ENCODE measurements at regions not wholly inside any gene's neighbourhood (a gene's known extent, or its start where the extent isn't known, plus 50 kb on each side); places are given as distances from the start of the nearest gene placed in this dataset.

DNA sequence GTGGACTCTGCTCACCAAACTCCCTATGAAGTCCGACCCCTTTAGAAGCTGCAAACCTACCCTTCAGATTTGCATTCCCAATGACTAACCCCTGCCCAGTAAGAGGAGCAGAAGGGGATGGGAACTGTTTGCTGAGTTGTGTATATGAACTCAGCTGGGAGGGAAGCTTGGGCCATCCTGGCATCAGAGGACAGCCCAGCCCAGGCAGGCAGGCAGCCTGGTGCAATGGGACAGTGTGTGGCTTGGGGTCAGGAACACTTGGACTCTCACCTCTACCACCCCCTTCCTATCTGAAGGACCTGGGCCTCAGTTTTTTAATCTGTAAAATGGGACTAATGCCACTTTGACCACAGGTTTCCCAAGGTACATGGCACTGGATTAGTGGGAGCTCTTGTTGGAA is 147.4 kb upstream of the GPR26 start:
- H2AFZ ChIP-seq (ENCODE audit: low read length), result no peak overlapping the region
- H3K4me3 ChIP-seq (replicated peaks in 1 of 3; ENCODE audit: insufficient read depth in 1 of 3, low read depth in 2 of 3, low read length in 3 of 3), result no peak overlapping the region
- DNase-seq (ENCODE audit: low spot score) (no peak), ATAC-seq (no peak), FAIRE-seq (no peak)
- ChIA-PET CTCF (ENCODE audit: low intra/inter-chr PET ratio, low total read pairs) (no interaction called here), POLR2A (no interaction called here)
- BruUV-seq (replicated peaks), result no TSS peak
- TF ChIP-seq ZNF629 (CRISPR knock-in tag; conservative IDR thresholded peaks at IDR 0.05), result peak; percentile 50
- no peak for TF ChIP-seq FOXP4 (CRISPR knock-in tag; IDR thresholded peaks at IDR 0.05)
- no peaks in the 10 kb centered on the region for H3K36me3 ChIP-seq (replicated peaks in 1 of 2; ENCODE audit: control insufficient read depth in 1 of 2, insufficient read depth in 2 of 2, low read length in 2 of 2)
- H3K27me3 ChIP-seq (ENCODE audit: control insufficient read depth in 1 of 2, insufficient read depth in 2 of 2, low read length in 2 of 2), result peaks cover 0 to 5% of the 10 kb centered on the region in 2 experiments; a peak in 1 of 5 replicates
- H3K4me2 ChIP-seq (ENCODE audit: low read depth, low read length), result no peak overlapping the region
- intact Hi-C loops (cut with micrococcal nuclease; ENCODE audit: unreplicated experiment), result no loop called here
- in situ Hi-C loops (cut with HindIII; ENCODE audit: extremely low pct_ligation_motif_present, low pct_unique_long_range_greater_than_20kb), result no loop called here
- no peaks in the 10 kb centered on the region for H3K4me1 ChIP-seq (ENCODE audit: insufficient read depth, low read length)
- H3K9ac ChIP-seq (ENCODE audit: insufficient read depth, low read depth, low read length), result no peak overlapping the region
- H3K79me2 ChIP-seq (ENCODE audit: insufficient read depth, low read length), result no peaks in the 10 kb centered on the region
- WGBS (ENCODE audit: low lambda C conversion rate), result 4% methylated on average over 1 of the region's 1 CpG
- no peaks in the 10 kb centered on the region for H3K9me3 ChIP-seq (ENCODE audit: low read length)
- no peaks in the 10 kb centered on the region for H4K20me1 ChIP-seq (ENCODE audit: insufficient read depth, low read length)
- H3K27ac ChIP-seq (ENCODE audit: extremely low read length, insufficient read depth, low read length), result no peak overlapping the region

- TF ChIP-seq MAZ (IDR thresholded peaks at IDR 0.05; ENCODE audit: borderline replicate concordance, low read depth, low read length) (no peak), MAZ (CRISPR knock-in tag; IDR thresholded peaks at IDR 0.05; ENCODE audit: low read depth) (no peak)
- DNase-seq (ENCODE audit: low spot score) (no peak), ATAC-seq (no peak), FAIRE-seq (no peak)
- ChIA-PET CTCF (ENCODE audit: low intra/inter-chr PET ratio, low total read pairs) (no interaction called here), POLR2A (no interaction called here)
- intact Hi-C loops (cut with micrococcal nuclease; ENCODE audit: unreplicated experiment), result no loop called here
- H3K79me2 ChIP-seq (ENCODE audit: insufficient read depth, low read length), result no peaks in the 10 kb centered on the region
- H3K27ac ChIP-seq (ENCODE audit: extremely low read length, insufficient read depth, low read length), result no peak overlapping the region
- no peaks in the 10 kb centered on the region for H3K27me3 ChIP-seq (ENCODE audit: control insufficient read depth in 1 of 2, insufficient read depth in 2 of 2, low read length in 2 of 2)
- no TSS peak for BruUV-seq (replicated peaks)
- no peaks in the 10 kb centered on the region for H3K9me3 ChIP-seq (ENCODE audit: low read length)
- H3K4me2 ChIP-seq (ENCODE audit: low read depth, low read length), result no peak overlapping the region
- no peaks in the 10 kb centered on the region for H3K36me3 ChIP-seq (replicated peaks in 1 of 2; ENCODE audit: control insufficient read depth in 1 of 2, insufficient read depth in 2 of 2, low read length in 2 of 2)
- no peaks in the 10 kb centered on the region for H3K4me1 ChIP-seq (ENCODE audit: insufficient read depth, low read length)
- no peak overlapping the region for H2AFZ ChIP-seq (ENCODE audit: low read length)
- in situ Hi-C loops (cut with HindIII; ENCODE audit: extremely low pct_ligation_motif_present, low pct_unique_long_range_greater_than_20kb), result no loop called here
- H4K20me1 ChIP-seq (ENCODE audit: insufficient read depth, low read length), result no peaks in the 10 kb centered on the region
- WGBS (ENCODE audit: low lambda C conversion rate), result no CpG with 5 or more reads among the region's 6 CpGs
- no peak overlapping the region for H3K9ac ChIP-seq (ENCODE audit: insufficient read depth, low read depth, low read length)
- H3K4me3 ChIP-seq (replicated peaks in 1 of 3; ENCODE audit: insufficient read depth in 1 of 3, low read depth in 2 of 3, low read length in 3 of 3), result no peak overlapping the region
Measured at GRCh38 chr10:123519861-123520260, 146.3 kb upstream of the GPR26 start.

All from HepG2 (cell line).